ENCODE measurements at regions not wholly inside any gene's neighbourhood (a gene's known extent, or its start where the extent isn't known, plus 50 kb on each side); places are given as distances from the start of the nearest gene placed in this dataset.

DNA sequence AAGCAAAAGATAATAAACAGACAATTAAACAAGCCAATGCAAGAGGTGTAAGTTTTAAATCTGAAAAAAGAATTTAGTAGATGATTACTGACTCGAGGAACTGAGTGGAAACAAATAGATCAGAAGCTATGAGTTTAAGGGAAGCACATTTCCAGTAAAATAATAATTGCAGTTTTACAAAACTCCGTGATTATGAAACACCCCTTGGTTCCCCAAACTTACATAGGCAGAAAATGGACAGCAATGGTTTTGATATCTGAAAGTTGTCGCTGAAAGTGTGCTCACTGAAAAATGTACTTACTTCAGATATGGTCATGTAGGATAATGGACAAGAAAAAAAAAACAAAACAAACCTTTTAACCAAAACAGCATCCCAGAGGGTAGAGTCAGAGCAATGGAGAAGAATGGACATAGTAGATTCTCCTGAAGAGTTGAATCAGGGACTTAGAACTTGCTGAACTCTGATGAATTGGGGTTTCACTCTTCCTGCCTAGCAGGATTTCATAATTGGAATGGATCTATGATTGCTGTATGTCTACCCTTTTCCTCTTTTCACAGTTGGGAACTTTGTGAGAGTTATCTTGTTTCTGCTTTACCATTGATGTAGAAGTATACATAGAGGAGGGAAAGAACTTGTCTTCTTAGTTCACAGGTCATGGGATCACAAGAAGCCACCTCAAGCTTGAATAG lies 305.6 kb upstream of the ZEB2 start:
- TF ChIP-seq RARB (CRISPR knock-in tag; IDR thresholded peaks at IDR 0.05) (no peak), PATZ1 (CRISPR knock-in tag; IDR thresholded peaks at IDR 0.05; ENCODE audit: borderline replicate concordance) (no peak), ZNF565 (CRISPR knock-in tag; conservative IDR thresholded peaks at IDR 0.05; ENCODE audit: low read depth) (no peak), ZC3H10 (CRISPR knock-in tag; IDR thresholded peaks at IDR 0.05) (no peak)
